ENCODE measurements at regions not wholly inside any gene's neighbourhood (a gene's known extent, or its start where the extent isn't known, plus 50 kb on each side); places are given as distances from the start of the nearest gene placed in this dataset.

- Histone ChIP-seq H3K9me3 (ENCODE audit: low read length) (peaks cover 32% of the 10 kb centered on the region; the same call in 1 of the 2 replicates), H3K79me2 (ENCODE audit: insufficient read depth, low read depth, low read length) (no peaks in the 10 kb centered on the region), H3K36me3 (ENCODE audit: insufficient read depth, low read length) (peaks cover 32% of the 10 kb centered on the region), H2AFZ (ENCODE audit: low read length) (peak overlapping the region; percentile 20; the same call in 1 of the 2 replicates), H3K4me2 (ENCODE audit: low read length) (peak overlapping the region; percentile 51), H3K9me2 (ENCODE audit: insufficient read depth, low read length) (no peaks in the 10 kb centered on the region), H4K20me1 (ENCODE audit: insufficient read depth, low read length) (no peaks in the 10 kb centered on the region), H3K27ac (ENCODE audit: low read depth, low read length, poor library complexity, severe bottlenecking) (peak overlapping the region; percentile 94), H3K4me1 (ENCODE audit: insufficient read depth, low read length, poor library complexity, severe bottlenecking) (peaks cover 76% of the 10 kb centered on the region), H3K4me3 (ENCODE audit: low read depth, low read length, poor library complexity, severe bottlenecking) (peak overlapping the region; percentile 25)
- DNase-seq (ENCODE audit: low spot score): peak; percentile 38
- ChIA-PET CTCF (ENCODE audit: unreplicated experiment) (interaction anchor here (0.7 to 2.0 kb wide), 2 partner anchors 11 to 94 kb away, joined by 3 to 6 read pairs; no protein-coding TSS in a partner anchor), POLR2A (interaction anchor here (1.0 to 2.8 kb wide), 10 partner anchors 8 to 202 kb away, joined by 3 to 13 read pairs (median 4); no protein-coding TSS in a partner anchor)
- BruUV-seq (replicated peaks): no TSS peak
- no peak for TF ChIP-seq CTCF (conservative IDR thresholded peaks at IDR 0.05; ENCODE audit: low read length)
- no peak for TF ChIP-seq EZH2phosphoT487 (IDR thresholded peaks at IDR 0.05; ENCODE audit: borderline replicate concordance, low read depth, low read length)
- intact Hi-C loops (cut with micrococcal nuclease; ENCODE audit: unreplicated experiment): loop anchor here (1.0 to 10.0 kb wide), 2 partner anchors 79 to 549 kb away; partner anchors contain the start of gene ASF1A
Observed at GRCh38 chr6:119443993-119444641, 94.6 kb upstream of the MAN1A1 start.

- DNase-seq (ENCODE audit: low spot score): peak; percentile 99
- ChIA-PET CTCF (ENCODE audit: unreplicated experiment) (interaction anchor here (2.0 kb wide), 1 partner anchor 13 kb away, joined by 6 read pairs; no protein-coding TSS in a partner anchor), POLR2A (interaction anchor here (0.7 to 2.8 kb wide), 18 partner anchors 8 to 97 kb away, joined by 3 to 13 read pairs (median 3); no protein-coding TSS in a partner anchor)
- no TSS peak for BruUV-seq (replicated peaks)
- H3K27ac ChIP-seq (ENCODE audit: low read depth, low read length, poor library complexity, severe bottlenecking): peak overlapping the region; percentile 94
- H3K4me2 ChIP-seq (ENCODE audit: low read length): peak overlapping the region; percentile 51
- peaks cover 76% of the 10 kb centered on the region for H3K4me1 ChIP-seq (ENCODE audit: insufficient read depth, low read length, poor library complexity, severe bottlenecking)
- peaks cover 32% of the 10 kb centered on the region for H3K36me3 ChIP-seq (ENCODE audit: insufficient read depth, low read length)
- intact Hi-C loops (cut with micrococcal nuclease; ENCODE audit: unreplicated experiment): loop anchor here (1.0 to 10.0 kb wide), 3 partner anchors 81 to 548 kb away; partner anchors contain the start of gene ASF1A
- no peak for TF ChIP-seq EZH2phosphoT487 (IDR thresholded peaks at IDR 0.05; ENCODE audit: borderline replicate concordance, low read depth, low read length)
- TF ChIP-seq CTCF (conservative IDR thresholded peaks at IDR 0.05; ENCODE audit: low read length): no peak
- H3K79me2 ChIP-seq (ENCODE audit: insufficient read depth, low read depth, low read length): no peaks in the 10 kb centered on the region
- peaks cover 32% of the 10 kb centered on the region; the same call in 1 of the 2 replicates for H3K9me3 ChIP-seq (ENCODE audit: low read length)
- H2AFZ ChIP-seq (ENCODE audit: low read length): peak overlapping the region; percentile 48; the same call in 1 of the 2 replicates
- H3K9me2 ChIP-seq (ENCODE audit: insufficient read depth, low read length): no peaks in the 10 kb centered on the region
- peak overlapping the region; percentile 25 for H3K4me3 ChIP-seq (ENCODE audit: low read depth, low read length, poor library complexity, severe bottlenecking)
- H4K20me1 ChIP-seq (ENCODE audit: insufficient read depth, low read length): no peaks in the 10 kb centered on the region
Observed at GRCh38 chr6:119442776-119443184, 93.2 kb upstream of the MAN1A1 start.

- Histone ChIP-seq H3K4me3 (ENCODE audit: low read depth, low read length, poor library complexity, severe bottlenecking) (no peak overlapping the region), H3K9me2 (ENCODE audit: insufficient read depth, low read length) (no peaks in the 10 kb centered on the region), H4K20me1 (ENCODE audit: insufficient read depth, low read length) (no peaks in the 10 kb centered on the region), H3K27ac (ENCODE audit: low read depth, low read length, poor library complexity, severe bottlenecking) (no peak overlapping the region), H3K9me3 (ENCODE audit: low read length) (peaks cover 32% of the 10 kb centered on the region; the same call in 1 of the 2 replicates), H3K4me2 (ENCODE audit: low read length) (no peak overlapping the region), H2AFZ (ENCODE audit: low read length) (no peak overlapping the region), H3K79me2 (ENCODE audit: insufficient read depth, low read depth, low read length) (no peaks in the 10 kb centered on the region), H3K36me3 (ENCODE audit: insufficient read depth, low read length) (peaks cover 29% of the 10 kb centered on the region), H3K4me1 (ENCODE audit: insufficient read depth, low read length, poor library complexity, severe bottlenecking) (peaks cover 66% of the 10 kb centered on the region)
- no peak for TF ChIP-seq EZH2phosphoT487 (IDR thresholded peaks at IDR 0.05; ENCODE audit: borderline replicate concordance, low read depth, low read length)
- TF ChIP-seq CTCF (conservative IDR thresholded peaks at IDR 0.05; ENCODE audit: low read length): no peak
- intact Hi-C loops (cut with micrococcal nuclease; ENCODE audit: unreplicated experiment): loop anchor here (10.0 kb wide), 1 partner anchor 546 kb away; the partner anchor contains the start of gene ASF1A
- ChIA-PET POLR2A (no interaction called here), CTCF (ENCODE audit: unreplicated experiment) (no interaction called here)
- DNase-seq (ENCODE audit: low spot score): no peak
- no TSS peak for BruUV-seq (replicated peaks)
Observed at GRCh38 chr6:119440953-119441352, 91.4 kb upstream of the MAN1A1 start.
